ENCODE measurements at regions not wholly inside any gene's neighbourhood (a gene's known extent, or its start where the extent isn't known, plus 50 kb on each side); places are given as distances from the start of the nearest gene placed in this dataset.

DNA sequence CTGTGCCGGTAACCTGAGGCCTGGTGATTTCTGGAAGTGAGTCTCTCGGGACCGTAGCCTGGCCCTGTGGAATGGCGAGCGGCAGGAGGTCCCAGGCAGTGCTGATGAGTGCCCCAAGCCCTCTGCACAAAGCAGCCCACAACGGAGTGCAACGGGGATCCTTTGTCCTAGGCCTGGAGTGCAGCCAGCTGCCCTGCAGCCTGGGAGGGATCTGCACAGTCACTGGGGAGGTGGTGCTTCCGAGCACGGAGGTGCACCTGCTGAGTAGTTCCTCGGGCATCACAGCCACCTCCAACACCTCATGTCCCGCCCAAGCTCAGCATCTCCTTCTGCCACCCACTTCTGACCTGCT is 162.8 kb upstream of the ZMIZ1 start:
- H3K27me3 ChIP-seq: no peaks in the 10 kb centered on the region
- H3K36me3 ChIP-seq: no peaks in the 10 kb centered on the region
- no peak for TF ChIP-seq CTCF (IDR thresholded peaks at IDR 0.05; ENCODE audit: low read depth, low read length)
- DNase-seq (ENCODE audit: low read depth in 1 of 2, low spot score in 1 of 2): no peak
- H3K9me3 ChIP-seq (ENCODE audit: low read depth): no peaks in the 10 kb centered on the region
- H3K4me3 ChIP-seq: no peak overlapping the region
- H3K27ac ChIP-seq: no peak overlapping the region
- H3K4me1 ChIP-seq (ENCODE audit: low read depth): no peaks in the 10 kb centered on the region

- no peak for TF ChIP-seq CTCF (IDR thresholded peaks at IDR 0.05; ENCODE audit: low read depth, low read length)
- Histone ChIP-seq H3K9me3 (ENCODE audit: low read depth) (no peaks in the 10 kb centered on the region), H3K4me3 (no peak overlapping the region), H3K27ac (no peak overlapping the region), H3K4me1 (ENCODE audit: low read depth) (no peaks in the 10 kb centered on the region), H3K27me3 (no peaks in the 10 kb centered on the region), H3K36me3 (no peaks in the 10 kb centered on the region)
- no peak for DNase-seq (ENCODE audit: low read depth in 1 of 2, low spot score in 1 of 2)
Measured at GRCh38 chr10:78906734-78907390, 161.9 kb upstream of the ZMIZ1 start.

DNA sequence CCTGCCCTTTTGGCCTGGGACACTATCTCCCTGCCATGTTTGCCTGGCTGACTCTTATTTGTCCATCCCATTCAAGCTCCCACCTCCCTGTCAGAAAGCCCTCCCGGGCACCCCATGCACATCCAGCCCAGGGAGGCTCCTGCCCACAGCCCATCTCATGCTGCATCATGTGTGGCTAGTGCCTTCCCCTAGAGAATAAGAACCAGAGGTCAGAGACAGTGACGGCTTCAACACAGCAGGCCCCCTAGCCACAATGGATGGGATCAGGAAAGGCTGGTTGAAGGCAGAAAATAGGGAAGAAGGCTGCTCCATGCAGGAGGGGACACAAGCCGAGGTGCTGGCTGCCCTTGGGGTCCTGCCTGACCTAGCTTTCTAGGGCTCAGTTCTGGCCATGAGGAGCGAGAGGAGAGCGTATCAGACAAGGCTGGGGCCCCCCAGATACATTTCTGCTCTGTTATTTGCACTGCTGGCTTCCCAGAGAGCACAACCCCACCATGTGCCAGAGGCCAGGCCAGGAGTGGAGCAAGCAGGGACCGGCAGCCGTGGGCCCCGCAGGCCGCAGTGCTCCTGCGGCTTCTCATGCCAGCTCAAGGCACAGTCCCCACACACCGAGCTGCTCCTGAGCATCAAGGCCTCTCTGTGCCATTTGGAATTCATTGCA is 161.1 kb upstream of the ZMIZ1 start:
- no peak for TF ChIP-seq CTCF (IDR thresholded peaks at IDR 0.05; ENCODE audit: low read depth, low read length)
- Histone ChIP-seq H3K36me3 (no peaks in the 10 kb centered on the region), H3K27me3 (no peaks in the 10 kb centered on the region), H3K4me3 (no peak overlapping the region), H3K27ac (no peak overlapping the region), H3K9me3 (ENCODE audit: low read depth) (no peaks in the 10 kb centered on the region), H3K4me1 (ENCODE audit: low read depth) (no peaks in the 10 kb centered on the region)
- no peak for DNase-seq (ENCODE audit: low read depth in 1 of 2, low spot score in 1 of 2)

DNA sequence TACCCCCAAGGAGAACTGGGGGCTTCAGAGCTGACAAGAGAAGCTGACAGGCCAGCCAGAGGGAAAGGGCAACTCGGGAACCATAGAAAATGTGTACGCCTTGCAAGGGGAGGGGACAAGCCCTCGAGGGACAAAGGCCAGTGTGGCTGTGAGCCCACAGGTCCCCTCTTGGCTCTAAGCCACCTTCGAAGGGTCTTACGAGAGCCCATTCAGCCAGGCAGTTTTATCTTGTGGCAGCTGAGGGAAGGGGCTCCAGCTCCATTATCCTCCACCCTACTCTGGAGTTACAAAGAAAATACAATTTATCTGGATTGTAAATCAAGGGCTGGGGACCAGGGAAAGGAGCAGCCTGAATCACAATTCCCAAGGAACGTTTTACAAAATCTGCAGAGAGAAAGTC is 159.5 kb upstream of the ZMIZ1 start:
- no peaks in the 10 kb centered on the region for H3K36me3 ChIP-seq
- H3K9me3 ChIP-seq (ENCODE audit: low read depth): no peaks in the 10 kb centered on the region
- H3K27me3 ChIP-seq: peaks cover 12% of the 10 kb centered on the region
- no peaks in the 10 kb centered on the region for H3K4me1 ChIP-seq (ENCODE audit: low read depth)
- no peak overlapping the region for H3K4me3 ChIP-seq
- no peak for TF ChIP-seq CTCF (IDR thresholded peaks at IDR 0.05; ENCODE audit: low read depth, low read length)
- no peak overlapping the region for H3K27ac ChIP-seq
- DNase-seq (ENCODE audit: low read depth in 1 of 2, low spot score in 1 of 2): no peak

GRCh38 chr10:78910021-78910420 is 158.7 kb upstream of the ZMIZ1 start:
- Histone ChIP-seq H3K27me3 (peaks cover 16% of the 10 kb centered on the region), H3K27ac (no peak overlapping the region), H3K4me3 (no peak overlapping the region), H3K4me1 (ENCODE audit: low read depth) (no peaks in the 10 kb centered on the region), H3K36me3 (no peaks in the 10 kb centered on the region), H3K9me3 (ENCODE audit: low read depth) (no peaks in the 10 kb centered on the region)
- DNase-seq (ENCODE audit: low read depth in 1 of 2, low spot score in 1 of 2): no peak
- no peak for TF ChIP-seq CTCF (IDR thresholded peaks at IDR 0.05; ENCODE audit: low read depth, low read length)

All from cardiac muscle cell (in vitro differentiated cells and primary cell).